ENCODE measurements at regions not wholly inside any gene's neighbourhood (a gene's known extent, or its start where the extent isn't known, plus 50 kb on each side); places are given as distances from the start of the nearest gene placed in this dataset.

- DNase-seq, result no peak
These were observed 95.3 kb upstream of the ARMC2 start for GRCh38 chr6:108752733-108753590.

- no peak for DNase-seq
These were observed 92.7 kb upstream of the ARMC2 start for GRCh38 chr6:108755257-108756240.

- no peak for DNase-seq
These were observed 90.9 kb upstream of the ARMC2 start for GRCh38 chr6:108757357-108757756.

DNA sequence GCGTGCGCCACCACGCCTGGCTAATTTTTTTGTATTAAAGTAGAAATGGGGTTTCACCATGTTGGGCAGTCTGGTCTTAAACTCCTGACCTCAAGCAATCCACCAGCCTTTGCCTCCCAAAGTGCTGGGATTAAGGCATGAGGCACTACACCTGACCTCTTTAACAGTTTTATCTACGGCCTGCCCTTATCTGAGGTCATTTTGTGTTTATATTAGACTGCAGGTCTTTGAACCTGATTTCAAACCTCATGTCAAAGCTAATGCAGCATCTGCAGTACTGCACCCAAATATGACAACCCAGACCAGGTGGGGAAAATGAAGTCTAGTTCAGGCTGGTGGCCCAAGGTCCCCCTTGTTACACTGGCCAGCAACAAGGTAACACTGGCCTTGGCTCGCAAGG lies 89.3 kb upstream of the ARMC2 start:
- DNase-seq, result no peak

DNA sequence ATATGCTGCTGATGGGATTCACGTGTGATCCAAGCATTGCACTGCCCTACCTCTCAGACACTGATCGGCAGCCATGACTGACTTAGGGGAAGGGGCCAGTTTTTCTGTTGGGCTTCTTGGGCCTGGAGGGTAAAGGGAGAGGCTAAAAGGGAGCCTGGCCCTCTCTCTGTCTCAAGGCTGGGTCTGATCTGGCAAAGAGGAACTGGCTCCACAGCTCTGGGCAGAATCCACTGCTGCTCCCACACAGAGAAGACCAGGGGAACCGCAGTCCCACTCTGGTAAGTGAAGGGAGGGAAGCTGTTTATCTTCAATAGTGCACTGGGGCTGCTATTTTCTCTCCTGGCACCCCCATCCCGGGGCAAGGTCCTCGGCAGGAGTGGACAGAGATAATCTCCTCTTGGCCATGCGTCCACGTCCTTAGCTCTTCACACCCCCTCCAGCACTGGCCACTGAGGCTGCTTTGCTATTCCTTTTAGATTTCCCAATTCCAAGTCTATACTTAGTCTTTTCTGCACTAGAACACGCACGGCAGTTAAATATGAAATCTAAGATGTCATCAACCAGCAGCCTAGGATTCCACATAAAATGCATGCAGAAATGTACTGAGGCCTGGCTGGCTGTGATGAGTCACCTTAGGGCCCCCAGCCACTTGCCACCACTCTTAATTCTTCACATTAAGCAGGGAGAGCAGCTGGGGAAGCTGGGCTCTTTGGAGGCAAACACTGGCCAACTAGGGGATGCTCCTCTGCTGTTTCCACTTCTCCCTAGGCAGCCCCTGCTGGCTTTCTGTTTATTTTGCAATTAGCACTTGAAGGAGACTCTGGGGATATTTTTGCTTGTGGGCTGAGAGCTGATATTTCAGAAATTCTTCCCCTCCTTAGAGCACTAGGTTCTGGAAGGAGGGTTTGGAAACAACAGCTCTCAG lies 87.8 kb upstream of the ARMC2 start:
- DNase-seq, result no peak

GRCh38 chr6:108762394-108762793 lies 85.8 kb upstream of the ARMC2 start:
- DNase-seq, result no peak

DNA sequence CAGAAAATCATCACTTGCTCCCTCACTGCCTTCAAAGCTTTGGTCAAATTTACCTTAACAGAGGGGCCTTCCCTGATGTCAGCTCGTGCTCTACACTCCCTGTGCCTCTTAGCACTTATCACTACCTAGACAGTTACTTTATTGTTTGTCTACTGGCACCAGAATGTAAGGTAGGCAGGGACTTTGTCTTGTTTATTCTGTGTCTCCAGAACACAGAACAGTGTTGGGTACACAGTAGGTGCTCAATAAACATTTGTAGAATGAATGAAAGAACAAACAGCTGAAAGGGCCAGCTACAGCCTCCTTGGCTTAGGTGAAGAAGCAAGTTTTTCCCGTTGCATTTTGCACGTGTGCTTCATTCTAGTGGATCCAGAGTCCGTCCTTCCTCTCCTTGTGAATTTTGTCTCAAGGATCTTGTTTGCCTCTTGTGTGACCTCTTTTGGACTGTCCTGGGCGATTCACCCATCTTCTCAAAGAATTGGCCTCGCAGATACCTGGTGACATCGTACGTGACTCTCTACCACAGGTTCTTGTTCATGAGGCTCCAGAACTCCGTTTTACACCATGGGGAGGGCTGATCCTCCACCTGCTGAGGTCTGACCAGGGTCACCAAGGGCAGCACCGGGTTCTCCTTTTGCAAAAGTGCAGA lies 84.2 kb upstream of the ARMC2 start:
- DNase-seq, result no peak

DNA sequence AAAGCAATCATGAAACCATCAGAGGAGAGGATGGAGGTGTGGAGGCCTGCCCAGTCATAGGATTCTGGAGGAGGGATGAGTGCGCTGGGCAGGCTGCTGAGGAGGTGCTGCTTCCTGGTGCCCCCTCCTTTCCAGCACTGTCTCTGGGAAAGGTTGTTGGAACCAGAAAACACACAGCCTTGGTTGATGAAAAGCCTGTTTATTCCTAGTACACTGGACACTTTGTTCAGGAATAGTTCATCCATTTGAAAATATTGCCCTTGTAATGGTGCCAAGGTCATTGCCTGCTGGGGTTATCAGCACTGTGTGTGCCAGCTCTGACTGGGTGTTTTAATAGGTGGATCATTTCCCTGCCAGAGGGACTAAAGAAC lies 83.7 kb upstream of the ARMC2 start:
- no peak for DNase-seq

- DNase-seq, result no peak
These were observed 82.7 kb upstream of the ARMC2 start for GRCh38 chr6:108765495-108765894.

GRCh38 chr6:108766419-108766818 lies 81.8 kb upstream of the ARMC2 start:
- no peak for DNase-seq

DNA sequence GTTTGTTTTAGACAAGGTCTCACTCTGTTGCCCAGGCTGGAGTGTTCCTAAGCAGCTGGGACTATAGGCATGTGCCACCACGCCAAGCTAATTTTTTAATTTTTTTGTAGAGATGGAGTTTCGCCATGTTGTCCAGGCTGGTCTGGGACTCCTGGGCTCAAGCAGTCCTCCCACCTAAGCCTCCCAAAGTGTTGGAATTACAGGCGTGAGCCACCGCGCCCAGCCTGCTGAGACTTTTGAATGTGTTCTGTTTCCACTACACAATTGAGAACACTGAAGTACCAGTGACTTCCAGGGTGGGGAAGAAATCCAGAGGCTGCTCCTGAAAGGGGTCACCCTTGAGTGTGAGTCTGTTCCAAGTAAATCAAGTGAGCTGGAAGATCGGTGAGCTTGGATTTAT lies 81.3 kb upstream of the ARMC2 start:
- DNase-seq, result no peak

- DNase-seq, result no peak
These were observed 80.6 kb upstream of the ARMC2 start for GRCh38 chr6:108767418-108768165.

- DNase-seq, result no peak
These were observed 80.1 kb upstream of the ARMC2 start for GRCh38 chr6:108768166-108768555.

DNA sequence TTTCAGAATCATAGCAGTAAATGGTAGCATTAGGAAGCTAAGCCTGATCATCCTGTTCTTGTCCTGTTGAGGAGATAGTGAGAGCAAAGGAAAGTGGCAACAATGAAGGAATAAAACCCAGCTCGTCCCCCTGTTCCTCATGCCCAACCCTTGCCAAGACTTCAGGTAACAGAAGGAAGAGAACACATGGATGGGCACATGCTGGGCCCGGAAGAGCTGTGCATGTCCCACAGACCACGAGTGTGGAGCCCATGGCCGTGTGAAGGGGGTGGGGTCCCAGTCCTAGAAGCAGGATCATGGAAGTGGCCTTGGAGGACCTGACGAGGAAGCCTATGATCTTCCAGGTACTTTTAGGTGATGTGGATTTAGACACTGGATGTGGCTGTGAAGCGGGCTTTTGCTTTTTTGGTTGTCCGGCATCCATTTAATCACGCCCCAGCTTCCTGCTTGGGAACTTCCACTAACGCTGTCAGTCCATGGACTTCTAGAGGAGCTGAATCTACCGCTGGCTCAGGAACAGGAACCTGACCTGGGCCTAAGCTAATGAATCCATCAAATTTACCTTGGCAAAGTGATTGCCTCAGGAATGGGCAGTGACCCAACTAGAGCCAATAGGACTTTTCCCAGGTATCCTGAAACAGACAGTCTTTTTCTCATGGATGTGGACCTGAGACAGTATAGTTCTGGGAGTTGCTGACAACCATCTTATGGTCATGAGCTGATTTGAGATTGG lies 79.3 kb upstream of the ARMC2 start:
- no peak for DNase-seq

DNA sequence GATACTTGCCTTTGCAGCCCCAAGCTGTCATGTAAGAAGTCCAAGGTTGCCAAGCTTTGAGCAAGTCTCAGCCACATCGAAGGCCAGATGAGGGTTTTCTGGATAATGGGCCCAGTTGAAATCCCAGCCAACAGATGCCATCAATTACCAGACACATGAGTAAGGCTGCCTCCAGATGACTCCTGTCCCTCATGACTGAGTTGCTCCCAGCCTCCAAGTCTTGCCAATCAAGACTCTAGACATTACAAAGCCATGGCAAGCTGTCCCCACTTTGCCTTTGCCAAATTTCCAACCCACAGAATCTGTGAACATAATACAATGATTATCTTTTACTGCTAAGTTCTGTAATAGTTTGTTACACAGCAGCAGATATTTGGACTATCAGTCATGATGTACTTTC lies 76.8 kb upstream of the ARMC2 start:
- DNase-seq, result no peak

GRCh38 chr6:108774555-108774954 lies 73.7 kb upstream of the ARMC2 start:
- no peak for DNase-seq

DNA sequence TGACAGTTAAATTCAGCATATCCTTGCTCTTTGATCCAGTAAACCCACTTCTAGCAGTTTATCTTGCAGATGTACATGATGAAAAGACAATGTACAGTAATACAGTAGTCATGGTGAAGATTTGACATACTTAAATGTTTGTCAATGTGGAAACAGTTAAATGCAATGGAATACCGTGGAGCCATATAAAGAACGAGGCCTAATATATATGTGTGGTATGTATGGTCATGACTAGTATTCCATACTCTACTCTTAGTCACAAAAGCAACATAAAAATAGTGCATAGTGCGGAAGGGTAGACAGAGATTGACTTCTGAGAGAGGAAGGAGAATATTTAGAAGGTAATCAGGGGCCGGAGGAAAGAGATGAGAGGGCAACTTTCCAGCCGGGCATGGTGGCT lies 70.7 kb upstream of the ARMC2 start:
- no peak for DNase-seq

DNA sequence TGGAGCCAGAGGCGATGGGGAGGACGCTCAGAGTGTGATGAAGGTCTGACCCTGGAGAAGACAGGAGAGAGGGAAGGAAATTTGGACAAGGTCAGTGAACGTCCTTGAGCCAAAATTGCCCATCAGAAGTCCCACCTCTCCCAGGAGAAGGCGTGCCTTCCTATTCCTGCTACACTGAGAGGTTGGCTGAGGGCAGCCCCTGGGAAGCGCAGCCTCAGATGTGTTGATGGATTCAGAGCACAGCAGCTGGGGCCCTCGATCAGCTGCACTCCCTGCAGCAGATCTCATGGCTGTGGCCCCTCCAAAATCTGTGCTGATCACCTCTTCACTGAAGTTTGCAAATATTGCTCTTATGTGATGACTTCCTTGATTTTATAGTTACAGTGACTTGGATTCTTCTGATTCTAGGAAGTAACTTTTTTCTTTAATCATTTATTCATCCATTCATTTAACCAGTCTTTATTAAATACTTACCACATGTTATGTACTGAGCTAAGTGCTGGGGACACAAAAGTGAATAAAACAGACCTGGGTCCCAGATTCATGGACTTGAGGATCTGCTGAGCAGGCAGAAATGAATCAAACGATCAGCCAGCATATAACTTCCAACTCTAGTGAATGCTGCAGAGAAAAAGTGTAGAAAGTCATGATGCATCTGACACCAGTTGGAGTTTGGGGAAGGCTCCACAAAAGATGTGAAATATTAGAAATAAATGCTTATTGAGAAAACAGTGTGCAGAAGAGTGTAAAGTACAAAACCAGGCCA lies 69.6 kb upstream of the ARMC2 start:
- DNase-seq, result no peak

DNA sequence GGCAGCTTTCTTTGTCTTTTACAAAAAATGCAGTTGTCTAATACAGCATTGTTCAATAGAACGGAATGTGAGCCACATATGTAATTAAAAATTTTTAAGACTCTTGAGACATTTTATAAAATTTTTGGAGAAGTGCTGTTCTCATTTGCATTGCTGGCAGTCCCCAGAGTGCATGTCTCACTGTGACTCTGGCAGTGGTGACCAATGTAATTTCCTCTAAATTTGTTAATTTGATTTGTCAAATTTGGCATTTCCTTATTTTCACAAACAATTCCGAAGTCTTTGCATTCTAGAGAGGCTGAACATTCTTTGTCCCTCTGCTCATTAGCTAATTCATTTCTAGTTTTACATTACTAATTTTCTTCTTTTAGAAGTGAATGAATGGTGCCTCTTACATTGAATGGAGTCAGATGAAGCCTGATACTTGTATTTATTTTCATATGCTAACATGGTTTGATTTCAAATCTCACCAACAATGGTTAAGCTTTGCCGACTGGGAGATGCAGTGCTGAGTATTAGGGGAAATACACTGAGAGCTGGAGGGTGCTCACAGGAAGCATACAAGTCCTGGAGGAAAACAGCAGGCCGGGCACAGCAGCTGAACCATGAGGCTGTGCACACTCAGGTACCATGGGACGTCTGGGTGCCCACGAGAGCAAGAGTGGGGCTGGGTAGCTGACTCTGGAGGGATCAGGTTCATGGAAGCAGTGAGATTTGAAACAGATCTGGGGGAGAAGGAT lies 68.5 kb upstream of the ARMC2 start:
- no peak for DNase-seq
